ENCODE measurements at regions not wholly inside any gene's neighbourhood (a gene's known extent, or its start where the extent isn't known, plus 50 kb on each side); places are given as distances from the start of the nearest gene placed in this dataset.

- CTCF ChIA-PET: interaction anchor here (0.6 kb wide), 1 partner anchor 72 kb away, joined by 3 read pairs; no protein-coding TSS in a partner anchor
- Histone ChIP-seq H3K36me3 (ENCODE audit: control insufficient read depth, insufficient read depth, low read length) (no peaks in the 10 kb centered on the region), H3K27ac (ENCODE audit: insufficient read depth, low read length) (no peak overlapping the region), H4K5ac (ENCODE audit: low read depth, low read length) (no peak overlapping the region), H3K4me2 (ENCODE audit: low read depth, low read length) (no peak overlapping the region), H3K9me3 (ENCODE audit: control insufficient read depth, insufficient read depth, low read length) (peaks cover 3% of the 10 kb centered on the region), H3K18ac (ENCODE audit: low read depth, low read length) (no peak overlapping the region), H2BK20ac (ENCODE audit: low read depth, low read length) (no peak overlapping the region), H3K4me1 (ENCODE audit: control insufficient read depth, insufficient read depth, low read length) (no peaks in the 10 kb centered on the region), H2BK5ac (ENCODE audit: low read depth, low read length, poor library complexity, severe bottlenecking) (no peak overlapping the region), H3K14ac (replicated peaks; ENCODE audit: low read depth, low read length) (no peak overlapping the region), H3K4ac (ENCODE audit: low read depth, low read length) (no peak overlapping the region), H3K23ac (ENCODE audit: low read depth, low read length) (no peak overlapping the region), H4K20me1 (ENCODE audit: insufficient read depth, low read length) (no peaks in the 10 kb centered on the region), H3K9me1 (ENCODE audit: insufficient read depth, low read length) (no peaks in the 10 kb centered on the region), H3K9ac (ENCODE audit: low read depth, low read length) (no peak overlapping the region), H2BK15ac (ENCODE audit: low read depth, low read length) (no peak overlapping the region), H3K4me3 (ENCODE audit: insufficient read depth, low read depth, low read length) (no peak overlapping the region), H2AFZ (replicated peaks; ENCODE audit: low read length, poor library complexity) (no peak overlapping the region), H2AK5ac (ENCODE audit: low read depth, low read length) (no peak overlapping the region), H3K79me1 (ENCODE audit: low read depth in 1 of 2, low read length in 2 of 2) (no peaks in the 10 kb centered on the region), H2BK120ac (ENCODE audit: low read depth, low read length) (no peak overlapping the region), H3K56ac (ENCODE audit: extremely low read depth, insufficient read depth, low read length) (no peak overlapping the region), H4K8ac (ENCODE audit: low read depth in 2 of 2, low read length in 2 of 2) (no peak overlapping the region), H4K91ac (ENCODE audit: insufficient read depth, low read depth, low read length) (no peak overlapping the region), H2AK9ac (replicated peaks; ENCODE audit: low read depth, low read length, poor library complexity) (no peak overlapping the region), H3K27me3 (ENCODE audit: control insufficient read depth, insufficient read depth, low read length) (0 out of 2 replicates have a peak, but pooled peaks cover 1% of the 10 kb centered on the region)
- no CpG with 5 or more reads among the region's 5 CpGs for WGBS, 2 experiments (ENCODE audit: extremely low coverage in 2 of 2, insufficient read length in 1 of 2)
- ATAC-seq (ENCODE audit: low read depth): no peak
- dilution Hi-C loops (cut with HindIII; ENCODE audit: low sequenced_read_pairs, unreplicated experiment) (no loop called here), in situ Hi-C loops (cut with MboI; ENCODE audit: low sequenced_read_pairs) (no loop called here), intact Hi-C loops (cut with micrococcal nuclease) (no loop called here)
- POLR2A ChIA-PET (ENCODE audit: unreplicated experiment): no interaction called here
- no peak for TF ChIP-seq RFX5 (IDR thresholded peaks at IDR 0.05; ENCODE audit: low read depth, low read length)
- no peak for TF ChIP-seq USF2 (IDR thresholded peaks at IDR 0.05; ENCODE audit: low read depth, low read length)
- TF ChIP-seq ELK1 (IDR thresholded peaks at IDR 0.05; ENCODE audit: borderline replicate concordance, low read depth, low read length): no peak
- no peak for TF ChIP-seq MAFK (IDR thresholded peaks at IDR 0.05; ENCODE audit: low read depth, low read length)
- no peak for TF ChIP-seq RCOR1 (IDR thresholded peaks at IDR 0.05; ENCODE audit: insufficient replicate concordance, low read length)
- TF ChIP-seq MAZ (IDR thresholded peaks at IDR 0.05; ENCODE audit: borderline replicate concordance, low read depth, low read length): no peak
- no peak for TF ChIP-seq BHLHE40 (IDR thresholded peaks at IDR 0.05; ENCODE audit: low read depth, low read length)
- DNase-seq: no peak
- no TSS peak for BruUV-seq (replicated peaks)
These were observed 107.0 kb upstream of the SPRED1 start for GRCh38 chr15:38145651-38146111.

All from IMR-90 (cell line).